WTC11 (cell line): ENCODE measurements at regions not wholly inside any gene's neighbourhood (a gene's known extent, or its start where the extent isn't known, plus 50 kb on each side); places are given as distances from the start of the nearest gene placed in this dataset.

Experiments
- ATAC-seq: fragments of 200-7000 bp; cut with Tn5 transposase; 2 replicates; pipeline ENCODE4 v1.10.0; 2021; ENCODE audit warnings: mild to moderate bottlenecking, moderate library complexity
- CTCF ChIA-PET: fragments of 300-600 bp; sonication (Branson Sonifier 250); formaldehyde crosslinking; loops from one replicate; lab custom pipeline; 2021; ENCODE audit warnings: antibody characterized with exemption; lab: Charles Lee
- POLR2A ChIA-PET: fragments of 350-600 bp; sonication (Branson Sonifier 250); formaldehyde crosslinking; loops from one replicate; lab custom pipeline; 2021; ENCODE audit warnings: antibody characterized with exemption; lab: Charles Lee
- DNase-seq: peaks from one replicate; pipeline ENCODE4 v3.0.0; 2021; ENCODE audit warnings: low spot score
- H3K27ac Mint-ChIP-seq: 2 replicates; pipeline ENCODE4 v1.8.0; 2021; ENCODE audit warnings: mixed read lengths
- H3K27me3 Mint-ChIP-seq: 2 replicates; pipeline ENCODE4 v1.8.0; 2021; ENCODE audit warnings: low read depth, mild to moderate bottlenecking, moderate library complexity, mixed read lengths
- H3K36me3 Mint-ChIP-seq: 2 replicates; pipeline ENCODE4 v1.8.0; 2021; ENCODE audit warnings: mixed read lengths
- H3K4me1 Mint-ChIP-seq: 2 replicates; pipeline ENCODE4 v1.8.0; 2022; ENCODE audit warnings: mixed read lengths
- H3K4me3 Mint-ChIP-seq: 2 replicates; pipeline ENCODE4 v1.8.0; 2021; ENCODE audit warnings: mild to moderate bottlenecking, moderate library complexity, mixed read lengths
- H3K9me3 Mint-ChIP-seq: 2 replicates; pipeline ENCODE4 v1.8.0; 2021; ENCODE audit warnings: mixed read lengths
- ARID4B ChIP-seq: sonication (generic); formaldehyde crosslinking; IDR thresholded peaks from 2 replicates; pipeline ENCODE4 v1.8.0; 2023; ENCODE audit warnings: missing genetic modification reagents, mild to moderate bottlenecking, borderline replicate concordance
- CREB1 ChIP-seq: sonication (generic); formaldehyde crosslinking; IDR thresholded peaks from 2 replicates; pipeline ENCODE4 v1.8.0; 2023; ENCODE audit warnings: mild to moderate bottlenecking, missing genetic modification reagents
- ETV6 ChIP-seq: sonication (generic); formaldehyde crosslinking; IDR thresholded peaks from 2 replicates; pipeline ENCODE4 v1.8.1; 2022; ENCODE audit warnings: mild to moderate bottlenecking, missing genetic modification reagents
- FOXP4 ChIP-seq: sonication (generic); formaldehyde crosslinking; IDR thresholded peaks from 2 replicates; pipeline ENCODE4 v1.8.0; 2022; ENCODE audit warnings: mild to moderate bottlenecking, missing genetic modification reagents
- GRHL2 ChIP-seq: fragments of 250-450 bp; sonication (Bioruptor Pico); IDR thresholded peaks from 2 replicates; pipeline ENCODE4 v1.8.0; 2022; ENCODE audit warnings: mild to moderate bottlenecking, moderate library complexity; ENCODE audit not compliant: insufficient replicate concordance, severe bottlenecking
- HMGA2 ChIP-seq: fragments of 250-450 bp; sonication (Bioruptor Pico); IDR thresholded peaks from 2 replicates; pipeline ENCODE4 v1.4.0; 2021; ENCODE audit warnings: mild to moderate bottlenecking, moderate library complexity
- JAZF1 ChIP-seq: fragments of 250-450 bp; sonication (Bioruptor Pico); IDR thresholded peaks from 2 replicates; pipeline ENCODE4 v1.9.0; 2021; ENCODE audit warnings: moderate library complexity, mild to moderate bottlenecking, inconsistent platforms
- NFATC4 ChIP-seq: fragments of 250-450 bp; sonication (Bioruptor Pico); IDR thresholded peaks from 2 replicates; pipeline ENCODE4 v1.9.0; 2021; ENCODE audit warnings: mild to moderate bottlenecking
- NFE2L1 ChIP-seq: sonication (generic); formaldehyde crosslinking; IDR thresholded peaks from 2 replicates; pipeline ENCODE4 v1.8.1; 2023; ENCODE audit warnings: missing genetic modification reagents
- NFYB ChIP-seq: sonication (generic); formaldehyde crosslinking; conservative IDR thresholded peaks from 2 replicates; pipeline ENCODE4 v1.8.0; 2022; ENCODE audit warnings: low read depth, missing genetic modification reagents
- OVOL2 ChIP-seq: fragments of 250-450 bp; sonication (Bioruptor Pico); IDR thresholded peaks from 2 replicates; pipeline ENCODE4 v1.9.0; 2021; ENCODE audit warnings: mild to moderate bottlenecking, borderline replicate concordance
- PRRX2 ChIP-seq: fragments of 250-450 bp; sonication (Bioruptor Pico); IDR thresholded peaks from 2 replicates; pipeline ENCODE4 v1.8.0; 2021; ENCODE audit warnings: mild to moderate bottlenecking
- RELA ChIP-seq: sonication (generic); formaldehyde crosslinking; IDR thresholded peaks from 2 replicates; pipeline ENCODE4 v1.8.1; 2022; ENCODE audit warnings: missing genetic modification reagents, mild to moderate bottlenecking, borderline replicate concordance
- SMAD4 ChIP-seq: sonication (generic); formaldehyde crosslinking; IDR thresholded peaks from 2 replicates; pipeline ENCODE4 v1.8.0; 2022; ENCODE audit warnings: mild to moderate bottlenecking, missing genetic modification reagents
- USF2 ChIP-seq: sonication (generic); formaldehyde crosslinking; IDR thresholded peaks from 2 replicates; pipeline ENCODE4 v1.8.1; 2023; ENCODE audit warnings: mild to moderate bottlenecking, missing genetic modification reagents, moderate library complexity
- ZBTB21 ChIP-seq: sonication (generic); formaldehyde crosslinking; IDR thresholded peaks from 2 replicates; pipeline ENCODE4 v1.8.1; 2023; ENCODE audit warnings: mild to moderate bottlenecking, missing genetic modification reagents, borderline replicate concordance
- TF ChIP-seq, protein P1 (sequence below): fragments of 250-450 bp; sonication (Bioruptor Pico); conservative IDR thresholded peaks from 2 replicates; pipeline ENCODE4 v1.9.0; 2021; ENCODE audit warnings: mild to moderate bottlenecking
- TF ChIP-seq, protein P2 (sequence below): sonication (generic); formaldehyde crosslinking; conservative IDR thresholded peaks from 2 replicates; pipeline ENCODE4 v1.8.1; 2022; ENCODE audit warnings: mild to moderate bottlenecking, missing genetic modification reagents
- TF ChIP-seq, protein P3 (sequence below): sonication (generic); formaldehyde crosslinking; IDR thresholded peaks from 2 replicates; pipeline ENCODE4 v1.8.1; 2022; ENCODE audit warnings: low read depth, missing genetic modification reagents, borderline replicate concordance
- TF ChIP-seq, protein P4 (sequence below): sonication (generic); formaldehyde crosslinking; IDR thresholded peaks from 2 replicates; pipeline ENCODE4 v1.8.1; 2022; ENCODE audit warnings: mild to moderate bottlenecking, missing genetic modification reagents, moderate library complexity, borderline replicate concordance
- TF ChIP-seq, protein P5 (sequence below): sonication (generic); formaldehyde crosslinking; IDR thresholded peaks from 2 replicates; pipeline ENCODE4 v1.8.1; 2023; ENCODE audit warnings: mild to moderate bottlenecking, missing genetic modification reagents

DNA sequence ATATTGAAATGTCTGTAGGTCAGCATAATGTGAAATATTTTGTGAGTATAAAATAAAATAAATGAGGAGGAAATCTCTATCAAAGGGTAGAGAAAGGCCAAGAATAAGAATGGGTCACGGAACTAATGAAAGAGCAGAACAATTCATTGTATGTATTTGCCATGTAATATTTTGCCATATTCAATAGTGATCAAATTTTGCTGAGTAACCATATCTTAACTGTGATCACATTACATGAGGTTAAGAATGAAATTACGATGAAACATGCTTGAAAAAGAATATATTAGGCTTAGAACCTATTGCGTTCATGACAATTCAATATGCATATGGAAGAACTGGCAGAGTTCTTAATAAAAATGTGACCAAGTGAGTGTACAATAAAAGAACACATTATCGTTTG lies 437.2 kb upstream of the NRXN1 start (continued):
- TF ChIP-seq, protein P1, sequence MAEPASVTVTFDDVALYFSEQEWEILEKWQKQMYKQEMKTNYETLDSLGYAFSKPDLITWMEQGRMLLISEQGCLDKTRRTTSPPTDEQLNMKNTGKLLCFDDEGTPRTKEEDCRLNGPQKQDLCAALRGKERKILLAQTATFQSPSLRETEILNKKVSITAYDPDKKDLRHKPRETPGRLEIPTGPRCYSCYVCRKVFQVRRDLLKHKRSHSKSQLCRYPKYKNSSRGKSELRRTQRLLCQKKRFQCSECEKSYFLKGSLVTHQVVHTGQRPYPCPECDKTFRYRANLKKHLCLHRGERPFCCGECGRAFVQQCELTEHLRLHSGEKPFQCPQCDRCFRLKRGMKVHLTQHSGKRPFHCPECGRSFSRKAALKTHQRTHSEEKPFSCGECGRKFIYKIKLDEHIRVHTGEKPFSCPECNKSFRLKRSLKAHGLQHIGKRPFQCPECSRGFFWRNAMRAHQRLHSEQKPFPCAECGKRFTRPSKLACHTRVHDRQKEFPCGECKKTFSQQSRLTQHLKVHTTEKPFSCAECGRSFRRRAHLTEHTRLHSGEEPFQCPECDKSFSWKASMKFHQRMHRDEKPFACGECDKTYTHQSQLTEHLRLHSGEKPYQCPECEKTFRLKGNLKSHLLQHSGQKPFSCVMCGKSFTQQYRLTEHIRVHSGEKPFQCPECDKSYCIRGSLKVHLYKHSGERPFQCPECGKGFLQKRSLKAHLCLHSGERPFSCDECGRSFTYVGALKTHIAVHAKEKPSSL (CRISPR knock-in tag) = no peak
- TF ChIP-seq ARID4B (CRISPR knock-in tag) (no peak), SMAD4 (CRISPR knock-in tag) (no peak), NFYB (CRISPR knock-in tag) (no peak), CREB1 (CRISPR knock-in tag) (no peak), PRRX2 (no peak), RELA (no peak)
- TF ChIP-seq, protein P2, sequence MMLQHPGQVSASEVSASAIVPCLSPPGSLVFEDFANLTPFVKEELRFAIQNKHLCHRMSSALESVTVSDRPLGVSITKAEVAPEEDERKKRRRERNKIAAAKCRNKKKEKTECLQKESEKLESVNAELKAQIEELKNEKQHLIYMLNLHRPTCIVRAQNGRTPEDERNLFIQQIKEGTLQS (CRISPR knock-in tag) = no peak
- TF ChIP-seq, protein P3, sequence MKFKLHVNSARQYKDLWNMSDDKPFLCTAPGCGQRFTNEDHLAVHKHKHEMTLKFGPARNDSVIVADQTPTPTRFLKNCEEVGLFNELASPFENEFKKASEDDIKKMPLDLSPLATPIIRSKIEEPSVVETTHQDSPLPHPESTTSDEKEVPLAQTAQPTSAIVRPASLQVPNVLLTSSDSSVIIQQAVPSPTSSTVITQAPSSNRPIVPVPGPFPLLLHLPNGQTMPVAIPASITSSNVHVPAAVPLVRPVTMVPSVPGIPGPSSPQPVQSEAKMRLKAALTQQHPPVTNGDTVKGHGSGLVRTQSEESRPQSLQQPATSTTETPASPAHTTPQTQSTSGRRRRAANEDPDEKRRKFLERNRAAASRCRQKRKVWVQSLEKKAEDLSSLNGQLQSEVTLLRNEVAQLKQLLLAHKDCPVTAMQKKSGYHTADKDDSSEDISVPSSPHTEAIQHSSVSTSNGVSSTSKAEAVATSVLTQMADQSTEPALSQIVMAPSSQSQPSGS (CRISPR knock-in tag) = no peak

DNA sequence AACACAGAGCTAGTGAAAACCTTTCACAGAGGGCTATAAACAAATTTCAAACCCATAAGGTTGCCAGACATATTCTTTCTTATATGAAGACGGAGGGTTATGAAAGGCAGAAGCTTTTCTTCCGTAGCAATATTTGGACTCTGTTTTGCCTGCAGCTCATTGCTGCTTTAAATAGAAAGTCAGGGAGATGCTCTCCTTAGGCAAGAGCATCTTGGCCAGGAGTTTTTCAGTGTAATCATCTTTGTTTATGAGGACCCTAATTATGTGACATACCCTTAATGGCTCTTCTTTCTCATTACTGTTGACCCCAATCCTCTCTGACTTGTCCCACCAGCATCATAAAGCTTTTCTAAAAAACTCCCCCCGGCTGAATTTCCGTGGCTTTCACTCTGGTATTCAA lies 433.4 kb upstream of the NRXN1 start:
- Mint-ChIP-seq H3K27me3 (no peaks in the 10 kb centered on the region), H3K36me3 (no peaks in the 10 kb centered on the region), H3K27ac (no peak overlapping the region), H3K4me1 (no peaks in the 10 kb centered on the region), H3K9me3 (no peaks in the 10 kb centered on the region), H3K4me3 (no peak overlapping the region)
- DNase-seq (no peak), ATAC-seq (no peak)
- ChIA-PET CTCF (no interaction called here), POLR2A (no interaction called here)
- TF ChIP-seq GRHL2 (no peak), JAZF1 (CRISPR knock-in tag) (no peak), CREB1 (CRISPR knock-in tag) (no peak), NFATC4 (no peak), OVOL2 (CRISPR knock-in tag) (no peak), ETV6 (CRISPR knock-in tag) (no peak), FOXP4 (CRISPR knock-in tag) (no peak), NFE2L1 (CRISPR knock-in tag) (no peak), ZBTB21 (CRISPR knock-in tag) (no peak), HMGA2 (CRISPR knock-in tag) (no peak), USF2 (CRISPR knock-in tag) (no peak)
- TF ChIP-seq, protein P4, sequence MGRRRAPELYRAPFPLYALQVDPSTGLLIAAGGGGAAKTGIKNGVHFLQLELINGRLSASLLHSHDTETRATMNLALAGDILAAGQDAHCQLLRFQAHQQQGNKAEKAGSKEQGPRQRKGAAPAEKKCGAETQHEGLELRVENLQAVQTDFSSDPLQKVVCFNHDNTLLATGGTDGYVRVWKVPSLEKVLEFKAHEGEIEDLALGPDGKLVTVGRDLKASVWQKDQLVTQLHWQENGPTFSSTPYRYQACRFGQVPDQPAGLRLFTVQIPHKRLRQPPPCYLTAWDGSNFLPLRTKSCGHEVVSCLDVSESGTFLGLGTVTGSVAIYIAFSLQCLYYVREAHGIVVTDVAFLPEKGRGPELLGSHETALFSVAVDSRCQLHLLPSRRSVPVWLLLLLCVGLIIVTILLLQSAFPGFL (CRISPR knock-in tag) = no peak
- TF ChIP-seq, protein P5, sequence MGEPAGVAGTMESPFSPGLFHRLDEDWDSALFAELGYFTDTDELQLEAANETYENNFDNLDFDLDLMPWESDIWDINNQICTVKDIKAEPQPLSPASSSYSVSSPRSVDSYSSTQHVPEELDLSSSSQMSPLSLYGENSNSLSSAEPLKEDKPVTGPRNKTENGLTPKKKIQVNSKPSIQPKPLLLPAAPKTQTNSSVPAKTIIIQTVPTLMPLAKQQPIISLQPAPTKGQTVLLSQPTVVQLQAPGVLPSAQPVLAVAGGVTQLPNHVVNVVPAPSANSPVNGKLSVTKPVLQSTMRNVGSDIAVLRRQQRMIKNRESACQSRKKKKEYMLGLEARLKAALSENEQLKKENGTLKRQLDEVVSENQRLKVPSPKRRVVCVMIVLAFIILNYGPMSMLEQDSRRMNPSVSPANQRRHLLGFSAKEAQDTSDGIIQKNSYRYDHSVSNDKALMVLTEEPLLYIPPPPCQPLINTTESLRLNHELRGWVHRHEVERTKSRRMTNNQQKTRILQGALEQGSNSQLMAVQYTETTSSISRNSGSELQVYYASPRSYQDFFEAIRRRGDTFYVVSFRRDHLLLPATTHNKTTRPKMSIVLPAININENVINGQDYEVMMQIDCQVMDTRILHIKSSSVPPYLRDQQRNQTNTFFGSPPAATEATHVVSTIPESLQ (CRISPR knock-in tag) = no peak
- TF ChIP-seq, protein P3 (CRISPR knock-in tag) = no peak
